K562 (cell line): ENCODE measurements at regions not wholly inside any gene's neighbourhood (a gene's known extent, or its start where the extent isn't known, plus 50 kb on each side); places are given as distances from the start of the nearest gene placed in this dataset.

Experiments used
- ATAC-seq: fragments of 200-7000 bp; cut with Tn5 transposase; 3 replicates; pipeline ENCODE4 v1.9.1; 2020; ENCODE audit warnings: moderate library complexity
- BruUV-seq: library from RNA; stranded (reverse); fragments of 400-500 nt; replicated peaks from 2 replicates; lab custom pipeline; 2021; lab: Mats Ljungman, UMichigan
- CTCF ChIA-PET: fragments of 300-600 bp; formaldehyde crosslinking; extraction: SDS; loops from one replicate; lab custom pipeline; 2021; ENCODE audit warnings: low intra/inter-chr PET ratio; lab: Yijun Ruan, JAX
- POLR2A ChIA-PET: fragments of 300-600, 350-650 bp; sonication (Branson Sonifier 250); formaldehyde crosslinking; extraction: SDS; loops from one replicate; lab custom pipeline; 2021; ENCODE audit warnings: antibody characterized with exemption, inconsistent platforms; lab: Yijun Ruan, JAX
- DNase-seq, 4 experiments: peaks; one replicate each; pipeline versions ENCODE4 v3.0.0 to v3.0.0-alpha.2; 2011 to 2018; ENCODE audit warnings: low spot score in 3 of 4, mixed read lengths in 3 of 4; ENCODE audit errors: extremely low read depth in 1 of 4
- FAIRE-seq: peaks from 2 replicates; lab custom pipeline; 2011; peaks lifted over from hg19 to GRCh38; lab: Jason Lieb, UNC
- H2AFZ ChIP-seq: 2 replicates; pipeline ENCODE4 v1.6.0; 2011; ENCODE audit warnings: low read depth, low read length, control low read depth, inconsistent platforms
- H3K27ac ChIP-seq: fragments of 200-600 bp; 3 replicates; pipeline ENCODE4 v1.8.0; 2011; ENCODE audit warnings: low read depth, mild to moderate bottlenecking, control low read depth, inconsistent platforms, low read length, moderate library complexity, mixed read lengths; ENCODE audit errors: extremely low read depth
- H3K27me3 ChIP-seq, 2 experiments: fragments of 300-600 bp in 1 of 2; 2 replicates in 1 of 2; 3 replicates in 1 of 2; pipeline versions ENCODE4 v1.6.0 to v1.8.0; 2011; ENCODE audit warnings: inconsistent platforms in 2 of 2, low read length in 2 of 2, mild to moderate bottlenecking in 1 of 2, mixed read lengths in 1 of 2, moderate library complexity in 1 of 2; ENCODE audit not compliant: control insufficient read depth in 2 of 2, insufficient read depth in 2 of 2
- H3K36me3 ChIP-seq: fragments of 300-600 bp; 3 replicates; pipeline ENCODE4 v1.8.0; 2011; ENCODE audit warnings: mild to moderate bottlenecking, low read length, inconsistent platforms; ENCODE audit not compliant: control insufficient read depth, insufficient read depth
- H3K4me1 ChIP-seq, 2 experiments: fragments of 200-600 bp in 1 of 2; replicated peaks in 1 of 2; 2 replicates in 1 of 2; 3 replicates in 1 of 2; pipeline versions ENCODE4 v1.5.1 to v1.8.0; 2011; ENCODE audit warnings: inconsistent platforms in 2 of 2, low read length in 2 of 2, mild to moderate bottlenecking in 1 of 2, mixed read lengths in 1 of 2, moderate library complexity in 1 of 2; ENCODE audit not compliant: control insufficient read depth in 2 of 2, insufficient read depth in 2 of 2
- H3K4me2 ChIP-seq: 2 replicates; pipeline ENCODE4 v1.6.1; 2011; ENCODE audit warnings: low read length, control low read depth, inconsistent platforms, mixed read lengths; ENCODE audit not compliant: insufficient read depth
- H3K4me3 ChIP-seq: fragments of 200-600 bp; sonication (generic), shearing (Covaris generic); 2 replicates; pipeline ENCODE4 v1.5.1; 2016; ENCODE audit warnings: control low read depth, inconsistent platforms
- H3K79me2 ChIP-seq: fragments of 200-600 bp; 3 replicates; pipeline ENCODE4 v1.8.0; 2011; ENCODE audit warnings: low read length, inconsistent platforms; ENCODE audit not compliant: control insufficient read depth, insufficient read depth
- H3K9ac ChIP-seq, 2 experiments: 2 replicates each; pipeline versions ENCODE4 v1.6.0 to v1.6.1; 2011; ENCODE audit warnings: low read depth in 2 of 2, low read length in 2 of 2, control low read depth in 1 of 2, inconsistent platforms in 1 of 2, mild to moderate bottlenecking in 1 of 2, mixed read lengths in 1 of 2; ENCODE audit not compliant: insufficient read depth in 1 of 2
- H3K9me1 ChIP-seq: one replicate; pipeline ENCODE4 v1.6.0; 2011; ENCODE audit warnings: inconsistent platforms, mild to moderate bottlenecking, low read length, moderate library complexity; ENCODE audit not compliant: control insufficient read depth, insufficient read depth
- H3K9me3 ChIP-seq: replicated peaks from 2 replicates; pipeline ENCODE4 v1.5.1; 2011; ENCODE audit warnings: low read depth, low read length, inconsistent platforms; ENCODE audit not compliant: control insufficient read depth, insufficient read depth
- H4K20me1 ChIP-seq: replicated peaks from 2 replicates; pipeline ENCODE4 v1.6.1; 2011; ENCODE audit warnings: low read length, inconsistent platforms, mixed read lengths; ENCODE audit not compliant: control insufficient read depth, insufficient read depth
- HNRNPK ChIP-seq: fragments of 200-400 bp; formaldehyde crosslinking; IDR thresholded peaks from one replicate; pipeline ENCODE4 v1.6.1; 2018; ENCODE audit warnings: mild to moderate bottlenecking, low read depth, low read length; ENCODE audit not compliant: poor library complexity, severe bottlenecking
- ILF3 ChIP-seq: fragments of 450-650 bp; IDR thresholded peaks from 2 replicates; pipeline ENCODE4 v1.6.1; 2018; ENCODE audit warnings: antibody characterized with exemption, mild to moderate bottlenecking, moderate library complexity, borderline replicate concordance
- KDM2B ChIP-seq: fragments of 250-450 bp; sonication (Bioruptor Pico); IDR thresholded peaks from 2 replicates; pipeline ENCODE4 v1.8.0; 2021; ENCODE audit warnings: mild to moderate bottlenecking, moderate library complexity
- NFE2L1 ChIP-seq: fragments of 450-650 bp; IDR thresholded peaks from 2 replicates; pipeline ENCODE4 v1.6.1; 2016; ENCODE audit warnings: missing genetic modification characterization, low read depth, mild to moderate bottlenecking, missing compliant biosample characterization, moderate library complexity, borderline replicate concordance
- PHF21A ChIP-seq: fragments of 450-650 bp; IDR thresholded peaks from 2 replicates; pipeline ENCODE4 v1.6.1; 2017; ENCODE audit warnings: low read depth, borderline replicate concordance
- PTBP1 ChIP-seq: fragments of 200-400 bp; formaldehyde crosslinking; IDR thresholded peaks from 2 replicates; pipeline ENCODE4 v1.6.1; 2017; ENCODE audit warnings: low read depth, low read length
- SIN3B ChIP-seq: fragments of 450-650 bp; IDR thresholded peaks from 2 replicates; pipeline ENCODE4 v1.6.1; 2017; ENCODE audit warnings: low read depth, mild to moderate bottlenecking, moderate library complexity
- U2AF2 ChIP-seq: fragments of 200-400 bp; formaldehyde crosslinking; optimal IDR thresholded peaks from 2 replicates; pipeline ENCODE3; 2017; ENCODE audit warnings: low read depth, mild to moderate bottlenecking, low read length
- XRCC4 ChIP-seq: IDR thresholded peaks from one replicate; pipeline ENCODE4 v1.6.1; 2011; ENCODE audit not compliant: insufficient read depth, insufficient read length; ENCODE audit errors: extremely low read depth
- ZBTB7A ChIP-seq: IDR thresholded peaks from 2 replicates; pipeline ENCODE4 v1.6.1; 2011; ENCODE audit warnings: low read depth, mild to moderate bottlenecking, low read length, moderate library complexity, borderline replicate concordance; ENCODE audit not compliant: control insufficient read depth
- ZEB2 ChIP-seq: fragments of 450-650 bp; IDR thresholded peaks from 2 replicates; pipeline ENCODE4 v1.6.1; 2016
- ZFP30 ChIP-seq: fragments of 250-450 bp; sonication (Bioruptor Pico); IDR thresholded peaks from 2 replicates; pipeline ENCODE4 v1.8.0; 2022; ENCODE audit warnings: moderate library complexity, mild to moderate bottlenecking, inconsistent platforms, borderline replicate concordance
- ZNF3 ChIP-seq: fragments of 250-450 bp; sonication (Bioruptor Pico); IDR thresholded peaks from 2 replicates; pipeline ENCODE4 v1.5.0; 2021; ENCODE audit warnings: mild to moderate bottlenecking, moderate library complexity
- ZNF589 ChIP-seq: fragments of 200-800 bp; sonication (Bioruptor generic); IDR thresholded peaks from 2 replicates; pipeline ENCODE4 v1.6.1; 2016; ENCODE audit warnings: low read depth, missing genetic modification characterization, missing compliant biosample characterization
- ZSCAN32 ChIP-seq: fragments of 450-650 bp; formaldehyde crosslinking; IDR thresholded peaks from 2 replicates; pipeline ENCODE4 v1.4.0; 2020; ENCODE audit warnings: mild to moderate bottlenecking, moderate library complexity
- WGBS: fragments of 100-300 bp; shearing (Covaris generic); methylation state at CpG from one replicate; pipeline ENCODE4 v1.1.6; 2016; ENCODE audit warnings: low coverage, mixed read lengths; ENCODE audit not compliant: insufficient coverage; ENCODE audit errors: missing lambda C conversion rate; 5-methylcytosine and 5-hydroxymethylcytosine counted together
- in situ Hi-C: fragments of 300-500 bp; cut with MboI; formaldehyde crosslinking; loops from 4 replicates; pipeline ENCODE4 v1.15.0; 2018; ENCODE audit warnings: inconsistent platforms, mixed read lengths
- intact Hi-C: fragments of 100-400 bp; cut with micrococcal nuclease; formaldehyde crosslinking; loops from 2 replicates; pipeline ENCODE4 v1.14.2; 2022
- TF ChIP-seq, protein P1 (sequence below), 3 experiments: fragments of 200-800 bp in 1 of 3; sonication (Bioruptor generic) in 1 of 3; sonication (generic) in 1 of 3; formaldehyde crosslinking in 1 of 3; IDR thresholded peaks; 2 replicates each; pipeline versions ENCODE4 v1.6.1 to v1.8.0; 2016 to 2022; ENCODE audit warnings: mild to moderate bottlenecking in 2 of 3, missing compliant biosample characterization in 2 of 3, missing genetic modification characterization in 2 of 3, missing genetic modification reagents in 1 of 3
- TF ChIP-seq, protein P2 (sequence below): fragments of 250-450 bp; sonication (Bioruptor Pico); IDR thresholded peaks from 2 replicates; pipeline ENCODE4 v1.5.0; 2020; ENCODE audit warnings: mild to moderate bottlenecking

DNA sequence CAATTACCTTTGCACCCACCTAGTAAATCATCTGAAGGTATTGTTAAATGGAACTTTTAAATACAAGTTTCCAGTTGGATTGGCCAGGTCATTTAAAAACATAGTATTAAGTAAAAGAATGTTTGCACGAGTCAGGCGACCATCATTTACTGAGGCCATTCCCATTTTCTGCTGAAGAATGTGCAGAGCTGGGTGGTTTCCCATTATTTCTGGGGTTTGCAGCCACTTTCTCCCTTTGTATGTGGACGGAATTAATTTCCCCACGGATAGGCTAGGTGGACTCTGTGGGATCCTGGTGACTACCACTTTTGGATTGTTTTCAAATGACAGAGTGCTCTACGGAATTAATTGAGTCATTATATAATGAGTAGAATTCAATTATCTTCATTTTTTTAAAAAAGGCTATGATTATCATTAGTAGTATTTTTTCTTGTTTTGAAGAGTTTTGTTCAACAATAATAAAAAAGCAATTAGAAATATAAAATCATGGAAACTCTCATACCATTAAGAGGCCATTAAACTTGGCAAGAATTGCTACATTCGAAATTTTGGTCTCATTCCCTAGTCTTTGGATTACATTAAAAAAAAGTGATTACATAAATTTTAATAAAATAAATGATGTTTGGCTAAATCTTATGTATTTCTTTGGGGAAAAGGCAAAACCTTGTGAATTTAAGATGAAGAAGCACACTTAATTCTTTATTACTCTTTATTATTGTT lies 120.4 kb upstream of the FZD8 start:
- intact Hi-C loops = loop anchor here (10.0 kb wide), 1 partner anchor 58 kb away; no protein-coding TSS in a partner anchor
- BruUV-seq = no TSS peak
- peaks cover 0 to 6% of the 10 kb centered on the region in 2 experiments; a peak in 2 of 5 replicates for H3K4me1 ChIP-seq
- H3K79me2 ChIP-seq = no peaks in the 10 kb centered on the region
- CTCF ChIA-PET = no interaction called here
- no peak overlapping the region for H3K9ac ChIP-seq
- POLR2A ChIA-PET = no interaction called here
- H2AFZ ChIP-seq = no peak overlapping the region
- DNase-seq (no peak), ATAC-seq (no peak), FAIRE-seq (no peak)
- in situ Hi-C loops = no loop called here
- no peak overlapping the region for H3K4me3 ChIP-seq
- no peaks in the 10 kb centered on the region for H3K36me3 ChIP-seq
- H3K9me1 ChIP-seq = no peaks in the 10 kb centered on the region
- no peak for TF ChIP-seq SIN3B
- no peak for TF ChIP-seq ZNF3 (CRISPR knock-in tag)
- TF ChIP-seq ZFP30 = no peak
- no peak for TF ChIP-seq ZSCAN32 (CRISPR knock-in tag)
- no peak for TF ChIP-seq PTBP1
- TF ChIP-seq ZBTB7A = no peak
- TF ChIP-seq ZNF589 (CRISPR knock-in tag) = no peak
- TF ChIP-seq, protein P1, sequence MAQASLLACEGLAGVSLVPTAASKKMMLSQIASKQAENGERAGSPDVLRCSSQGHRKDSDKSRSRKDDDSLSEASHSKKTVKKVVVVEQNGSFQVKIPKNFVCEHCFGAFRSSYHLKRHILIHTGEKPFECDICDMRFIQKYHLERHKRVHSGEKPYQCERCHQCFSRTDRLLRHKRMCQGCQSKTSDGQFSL (CRISPR knock-in tag; IDR thresholded peaks at IDR 0.05) = no peak
- TF ChIP-seq, protein P1 (tag; IDR thresholded peaks at IDR 0.05) = no peak
- no peak for TF ChIP-seq NFE2L1 (tag)
- no peak for TF ChIP-seq HNRNPK
- TF ChIP-seq, protein P2, sequence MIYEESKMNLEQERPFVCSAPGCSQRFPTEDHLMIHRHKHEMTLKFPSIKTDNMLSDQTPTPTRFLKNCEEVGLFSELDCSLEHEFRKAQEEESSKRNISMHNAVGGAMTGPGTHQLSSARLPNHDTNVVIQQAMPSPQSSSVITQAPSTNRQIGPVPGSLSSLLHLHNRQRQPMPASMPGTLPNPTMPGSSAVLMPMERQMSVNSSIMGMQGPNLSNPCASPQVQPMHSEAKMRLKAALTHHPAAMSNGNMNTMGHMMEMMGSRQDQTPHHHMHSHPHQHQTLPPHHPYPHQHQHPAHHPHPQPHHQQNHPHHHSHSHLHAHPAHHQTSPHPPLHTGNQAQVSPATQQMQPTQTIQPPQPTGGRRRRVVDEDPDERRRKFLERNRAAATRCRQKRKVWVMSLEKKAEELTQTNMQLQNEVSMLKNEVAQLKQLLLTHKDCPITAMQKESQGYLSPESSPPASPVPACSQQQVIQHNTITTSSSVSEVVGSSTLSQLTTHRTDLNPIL (CRISPR knock-in tag) = no peak
- TF ChIP-seq PHF21A = no peak
- no peak for TF ChIP-seq ZEB2
- no peak for TF ChIP-seq XRCC4
- no peak for TF ChIP-seq U2AF2
- TF ChIP-seq KDM2B (CRISPR knock-in tag) = no peak
- no peak for TF ChIP-seq ILF3
- no peaks in the 10 kb centered on the region for H4K20me1 ChIP-seq
- 2% methylated on average over 6 of the region's 6 CpGs for WGBS
- H3K27ac ChIP-seq = no peak overlapping the region
- no peaks in the 10 kb centered on the region for H3K27me3 ChIP-seq
- no peaks in the 10 kb centered on the region for H3K9me3 ChIP-seq
- H3K4me2 ChIP-seq = no peak overlapping the region
